Suprapubic skin (tissue), 4 donors: ENCODE measurements at regions not wholly inside any gene's neighbourhood (a gene's known extent, or its start where the extent isn't known, plus 50 kb on each side); places are given as distances from the start of the nearest gene placed in this dataset.

Source experiments
- DNase-seq, 2 donors: peaks; one replicate each; pipeline ENCODE4 v3.0.0-alpha.2; 2019; ENCODE audit warnings: low spot score in 2 of 2
- H3K27ac ChIP-seq: fragments of 200-600 bp; sonication (generic); one replicate; pipeline ENCODE4 v1.5.1; 2019
- H3K27me3 ChIP-seq: fragments of 200-600 bp; sonication (generic); one replicate; pipeline ENCODE4 v1.5.1; 2019
- H3K36me3 ChIP-seq: fragments of 200-600 bp; sonication (generic); one replicate; pipeline ENCODE4 v1.5.1; 2019
- H3K4me1 ChIP-seq: fragments of 200-600 bp; sonication (generic); one replicate; pipeline ENCODE4 v1.5.1; 2019
- H3K4me3 ChIP-seq: fragments of 200-600 bp; sonication (generic); one replicate; pipeline ENCODE4 v1.5.1; 2019; ENCODE audit warnings: mild to moderate bottlenecking
- H3K9me3 ChIP-seq: fragments of 200-600 bp; sonication (generic); one replicate; pipeline ENCODE4 v1.5.1; 2019
- CTCF ChIP-seq, 2 donors: fragments of 200-600 bp in 1 of 2; fragments of 450-650 bp in 1 of 2; sonication (generic) in 1 of 2; IDR thresholded peaks; one replicate each; pipeline ENCODE4 v1.5.1; 2016 to 2019; ENCODE audit warnings: antibody characterized with exemption in 2 of 2, mild to moderate bottlenecking in 1 of 2, moderate library complexity in 1 of 2
- EP300 ChIP-seq: sonication (generic); formaldehyde crosslinking; IDR thresholded peaks from one replicate; pipeline ENCODE4 v1.6.1; 2017; ENCODE audit warnings: antibody characterized with exemption
- POLR2A ChIP-seq, 2 donors: fragments of 450-650 bp; IDR thresholded peaks; one replicate each; pipeline ENCODE4 v1.6.1; 2017; ENCODE audit warnings: antibody characterized with exemption in 2 of 2, mild to moderate bottlenecking in 2 of 2, moderate library complexity in 2 of 2
- POLR2AphosphoS5 ChIP-seq, 3 donors: sonication (generic); formaldehyde crosslinking; IDR thresholded peaks; one replicate each; pipeline ENCODE4 v1.6.1; 2017; ENCODE audit warnings: antibody characterized with exemption in 3 of 3
- WGBS: methylation state at CpG from one replicate; pipeline ENCODE4 v1.1.5; 2018; 5-methylcytosine and 5-hydroxymethylcytosine counted together

GRCh38 chr4:152083338-152083737 lies 322.5 kb upstream of the GATB start:
- no peaks in the 10 kb centered on the region for H3K4me1 ChIP-seq
- no peak overlapping the region for H3K27ac ChIP-seq
- WGBS = 86% methylated on average over 6 of the region's 6 CpGs
- no peak overlapping the region for H3K4me3 ChIP-seq
- H3K9me3 ChIP-seq = no peaks in the 10 kb centered on the region
- no peaks in the 10 kb centered on the region for H3K36me3 ChIP-seq
- no peak for DNase-seq
- TF ChIP-seq POLR2AphosphoS5 (IDR thresholded peaks at IDR 0.05) (no peak), EP300 (no peak), POLR2A (IDR thresholded peaks at IDR 0.05) (no peak), CTCF (IDR thresholded peaks at IDR 0.05) (no peak)
- no peaks in the 10 kb centered on the region for H3K27me3 ChIP-seq

- no peaks in the 10 kb centered on the region for H3K27me3 ChIP-seq
- no peak for TF ChIP-seq EP300
- TF ChIP-seq POLR2A (IDR thresholded peaks at IDR 0.05) = no peak
- no peak for TF ChIP-seq CTCF (IDR thresholded peaks at IDR 0.05)
- H3K4me1 ChIP-seq = no peaks in the 10 kb centered on the region
- H3K27ac ChIP-seq = no peak overlapping the region
- no peak overlapping the region for H3K4me3 ChIP-seq
- no peaks in the 10 kb centered on the region for H3K9me3 ChIP-seq
- DNase-seq = no peak
- WGBS = 85% methylated on average over 5 of the region's 5 CpGs
- no peaks in the 10 kb centered on the region for H3K36me3 ChIP-seq
Measured at GRCh38 chr4:152081024-152081423, 320.2 kb upstream of the GATB start.

- no peak for TF ChIP-seq EP300
- TF ChIP-seq POLR2A (IDR thresholded peaks at IDR 0.05) = no peak
- no peak for TF ChIP-seq POLR2AphosphoS5 (IDR thresholded peaks at IDR 0.05)
- no peak for TF ChIP-seq CTCF (IDR thresholded peaks at IDR 0.05)
- DNase-seq = no peak
- Histone ChIP-seq H3K27me3 (no peaks in the 10 kb centered on the region), H3K9me3 (no peaks in the 10 kb centered on the region), H3K4me3 (no peak overlapping the region), H3K4me1 (no peaks in the 10 kb centered on the region), H3K36me3 (no peaks in the 10 kb centered on the region), H3K27ac (no peak overlapping the region)
- 93% methylated on average over 6 of the region's 6 CpGs for WGBS
Measured at GRCh38 chr4:152079543-152080293, 318.9 kb upstream of the GATB start.

DNA sequence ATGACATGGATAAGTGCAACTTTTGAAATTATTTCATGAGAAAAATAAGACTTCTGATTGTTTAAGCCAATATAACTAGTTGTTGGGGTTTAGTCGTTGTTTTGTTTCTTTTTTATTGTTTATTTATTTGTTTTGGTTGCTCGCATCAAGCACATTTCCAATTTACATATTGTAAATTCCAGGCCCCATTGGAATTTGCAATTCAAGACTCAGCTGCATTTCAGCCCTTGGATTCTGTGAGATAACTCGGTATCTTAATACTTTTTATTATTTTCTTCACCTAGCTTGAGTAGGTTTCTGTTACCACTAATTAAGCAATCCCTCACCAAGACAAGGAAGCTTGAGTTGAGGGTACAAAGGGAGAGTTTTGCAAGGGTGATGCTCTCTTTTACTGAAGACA lies 318.3 kb upstream of the GATB start:
- H3K4me1 ChIP-seq = peaks cover under 1% of the 10 kb centered on the region
- no peak for TF ChIP-seq EP300
- no peak for TF ChIP-seq POLR2AphosphoS5 (IDR thresholded peaks at IDR 0.05)
- TF ChIP-seq CTCF (IDR thresholded peaks at IDR 0.05) = no peak
- no peak for TF ChIP-seq POLR2A (IDR thresholded peaks at IDR 0.05)
- H3K27me3 ChIP-seq = no peaks in the 10 kb centered on the region
- no peak overlapping the region for H3K27ac ChIP-seq
- H3K4me3 ChIP-seq = no peak overlapping the region
- H3K36me3 ChIP-seq = no peaks in the 10 kb centered on the region
- WGBS = 92% methylated on average over 3 of the region's 3 CpGs
- DNase-seq = no peak
- no peaks in the 10 kb centered on the region for H3K9me3 ChIP-seq

DNA sequence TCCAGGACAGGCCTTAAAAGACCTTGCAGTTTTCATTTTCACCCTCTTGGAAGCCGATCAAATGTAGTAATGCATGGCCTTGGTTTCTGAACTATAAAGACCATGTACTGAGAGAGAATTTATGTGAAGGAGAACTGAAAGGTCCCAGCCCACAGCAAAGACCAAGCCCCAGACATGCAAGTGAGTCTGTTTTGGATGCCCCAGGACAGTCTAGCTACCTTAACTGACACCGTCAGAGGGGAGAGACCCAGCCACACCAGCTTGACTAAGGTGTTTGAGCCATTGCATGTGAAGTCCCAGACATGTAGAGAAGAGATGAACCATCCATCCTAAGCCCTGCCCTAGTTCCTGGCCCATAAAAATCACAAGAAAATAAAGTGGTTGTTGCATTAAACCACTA lies 316.8 kb upstream of the GATB start:
- DNase-seq = no peak
- TF ChIP-seq POLR2A (IDR thresholded peaks at IDR 0.05) (no peak), EP300 (no peak), CTCF (IDR thresholded peaks at IDR 0.05) (no peak), POLR2AphosphoS5 (IDR thresholded peaks at IDR 0.05) (no peak)
- Histone ChIP-seq H3K36me3 (no peaks in the 10 kb centered on the region), H3K4me1 (peaks cover 5% of the 10 kb centered on the region), H3K27me3 (no peaks in the 10 kb centered on the region), H3K4me3 (no peak overlapping the region), H3K27ac (no peak overlapping the region), H3K9me3 (no peaks in the 10 kb centered on the region)
- WGBS = 100% methylated on average over 2 of the region's 2 CpGs
